ENCODE measurements at regions not wholly inside any gene's neighbourhood (a gene's known extent, or its start where the extent isn't known, plus 50 kb on each side); places are given as distances from the start of the nearest gene placed in this dataset.
"Not testable (repeated sequence)": the region's sequence is repeated elsewhere in the genome, so short reads cannot be mapped to it uniquely, and the experiment has no call there.

- Histone ChIP-seq H3K27ac (ENCODE audit: control insufficient read depth, insufficient read depth, low read length) (no peak overlapping the region), H3K4me2 (ENCODE audit: control insufficient read depth, extremely low read depth, insufficient read depth, low read depth, low read length) (no peak overlapping the region), H4K20me1 (ENCODE audit: control insufficient read depth, extremely low read depth, insufficient read depth, low read length) (no peaks in the 10 kb centered on the region), H2AFZ (ENCODE audit: control insufficient read depth, low read length) (no peak overlapping the region), H3K36me3 (ENCODE audit: control insufficient read depth in 2 of 2, extremely low read depth in 1 of 2, insufficient read depth in 2 of 2, low read length in 2 of 2) (no peaks in the 10 kb centered on the region), H3K9me3 (ENCODE audit: control insufficient read depth, low read depth, low read length) (no peaks in the 10 kb centered on the region), H3K9me1 (ENCODE audit: control insufficient read depth, extremely low read depth, insufficient read depth, low read length) (no peaks in the 10 kb centered on the region), H3K4me3 (ENCODE audit: control insufficient read depth in 2 of 3, extremely low read depth in 1 of 3, insufficient read depth in 2 of 3, low read depth in 1 of 3, low read length in 3 of 3) (no peak overlapping the region), H3K79me2 (ENCODE audit: control insufficient read depth, insufficient read depth, low read length) (no peaks in the 10 kb centered on the region), H3K4me1 (ENCODE audit: control insufficient read depth, extremely low read depth, insufficient read depth, low read length) (no peaks in the 10 kb centered on the region), H3K27me3 (ENCODE audit: control insufficient read depth, extremely low read depth, insufficient read depth, low read length) (no peaks in the 10 kb centered on the region), H3K9ac (ENCODE audit: control insufficient read depth, extremely low read depth, insufficient read depth, low read length) (no peak overlapping the region)
- no peak for FAIRE-seq
- DNase-seq (ENCODE audit: low read depth, low spot score), result no peak
- TF ChIP-seq EZH2 (IDR thresholded peaks at IDR 0.05; ENCODE audit: low read length) (no peak), CTCF (optimal IDR thresholded peaks at IDR 0.05 in 1 of 3, IDR thresholded peaks at IDR 0.05 in 1 of 3, conservative IDR thresholded peaks at IDR 0.05 in 1 of 3; ENCODE audit: extremely low read depth in 1 of 3, insufficient read depth in 2 of 3, low read length in 3 of 3) (no peak)
- dilution Hi-C loops (cut with MboI; ENCODE audit: extremely low pct_ligation_motif_present, low sequenced_read_pairs), result no loop called here
Observed at GRCh38 chr7:142469696-142470543, 212.1 kb upstream of the PRSS58 start.

- TF ChIP-seq EZH2 (IDR thresholded peaks at IDR 0.05; ENCODE audit: low read length) (no peak), CTCF (optimal IDR thresholded peaks at IDR 0.05 in 1 of 3, IDR thresholded peaks at IDR 0.05 in 1 of 3, conservative IDR thresholded peaks at IDR 0.05 in 1 of 3; ENCODE audit: extremely low read depth in 1 of 3, insufficient read depth in 2 of 3, low read length in 3 of 3) (no peak)
- Histone ChIP-seq H3K27me3 (ENCODE audit: control insufficient read depth, extremely low read depth, insufficient read depth, low read length) (no peaks in the 10 kb centered on the region), H3K4me2 (ENCODE audit: control insufficient read depth, extremely low read depth, insufficient read depth, low read depth, low read length) (no peak overlapping the region), H3K9me3 (ENCODE audit: control insufficient read depth, low read depth, low read length) (no peaks in the 10 kb centered on the region), H3K27ac (ENCODE audit: control insufficient read depth, insufficient read depth, low read length) (no peak overlapping the region), H3K79me2 (ENCODE audit: control insufficient read depth, insufficient read depth, low read length) (no peaks in the 10 kb centered on the region), H3K4me1 (ENCODE audit: control insufficient read depth, extremely low read depth, insufficient read depth, low read length) (no peaks in the 10 kb centered on the region), H2AFZ (ENCODE audit: control insufficient read depth, low read length) (no peak overlapping the region), H3K9ac (ENCODE audit: control insufficient read depth, extremely low read depth, insufficient read depth, low read length) (no peak overlapping the region), H3K36me3 (ENCODE audit: control insufficient read depth in 2 of 2, extremely low read depth in 1 of 2, insufficient read depth in 2 of 2, low read length in 2 of 2) (no peaks in the 10 kb centered on the region), H3K9me1 (ENCODE audit: control insufficient read depth, extremely low read depth, insufficient read depth, low read length) (no peaks in the 10 kb centered on the region), H3K4me3 (ENCODE audit: control insufficient read depth in 2 of 3, extremely low read depth in 1 of 3, insufficient read depth in 2 of 3, low read depth in 1 of 3, low read length in 3 of 3) (no peak overlapping the region), H4K20me1 (ENCODE audit: control insufficient read depth, extremely low read depth, insufficient read depth, low read length) (no peaks in the 10 kb centered on the region)
- DNase-seq (ENCODE audit: low read depth, low spot score) (no peak), FAIRE-seq (no peak)
- dilution Hi-C loops (cut with MboI; ENCODE audit: extremely low pct_ligation_motif_present, low sequenced_read_pairs), result no loop called here
Observed at GRCh38 chr7:142468871-142469665, 211.2 kb upstream of the PRSS58 start.

GRCh38 chr7:142467056-142467655 lies 209.3 kb upstream of the PRSS58 start:
- H2AFZ ChIP-seq (ENCODE audit: control insufficient read depth, low read length); H3K9ac ChIP-seq (ENCODE audit: control insufficient read depth, extremely low read depth, insufficient read depth, low read length); dilution Hi-C loops (cut with MboI; ENCODE audit: extremely low pct_ligation_motif_present, low sequenced_read_pairs); H4K20me1 ChIP-seq (ENCODE audit: control insufficient read depth, extremely low read depth, insufficient read depth, low read length); H3K9me3 ChIP-seq (ENCODE audit: control insufficient read depth, low read depth, low read length); FAIRE-seq; H3K4me3 ChIP-seq (ENCODE audit: control insufficient read depth in 2 of 3, extremely low read depth in 1 of 3, insufficient read depth in 2 of 3, low read depth in 1 of 3, low read length in 3 of 3); DNase-seq (ENCODE audit: low read depth, low spot score); H3K27ac ChIP-seq (ENCODE audit: control insufficient read depth, insufficient read depth, low read length); H3K9me1 ChIP-seq (ENCODE audit: control insufficient read depth, extremely low read depth, insufficient read depth, low read length); H3K4me2 ChIP-seq (ENCODE audit: control insufficient read depth, extremely low read depth, insufficient read depth, low read depth, low read length); H3K36me3 ChIP-seq (ENCODE audit: control insufficient read depth in 2 of 2, extremely low read depth in 1 of 2, insufficient read depth in 2 of 2, low read length in 2 of 2); H3K79me2 ChIP-seq (ENCODE audit: control insufficient read depth, insufficient read depth, low read length); H3K27me3 ChIP-seq (ENCODE audit: control insufficient read depth, extremely low read depth, insufficient read depth, low read length); H3K4me1 ChIP-seq (ENCODE audit: control insufficient read depth, extremely low read depth, insufficient read depth, low read length): not testable (repeated sequence)
